ENCODE measurements at regions not wholly inside any gene's neighbourhood (a gene's known extent, or its start where the extent isn't known, plus 50 kb on each side); places are given as distances from the start of the nearest gene placed in this dataset.

GRCh38 chr2:167509586-167509985 is 621.3 kb downstream of the XIRP2 start:
- no peak for TF ChIP-seq CTCF (optimal IDR thresholded peaks at IDR 0.05 in 1 of 3, IDR thresholded peaks at IDR 0.05 in 1 of 3, conservative IDR thresholded peaks at IDR 0.05 in 1 of 3; ENCODE audit: extremely low read depth in 1 of 3, insufficient read depth in 2 of 3, low read length in 3 of 3)
- TF ChIP-seq EZH2 (IDR thresholded peaks at IDR 0.05; ENCODE audit: low read length), result no peak

All from keratinocyte (primary cell).